DND-41 (cell line): ENCODE measurements at regions not wholly inside any gene's neighbourhood (a gene's known extent, or its start where the extent isn't known, plus 50 kb on each side); places are given as distances from the start of the nearest gene placed in this dataset.

Source experiments
- ATAC-seq: fragments of 200-7000 bp; cut with Tn5 transposase; 3 replicates; pipeline ENCODE4 v1.9.1; 2021; ENCODE audit warnings: low read depth; ENCODE audit not compliant: insufficient read depth
- DNase-seq: peaks from one replicate; pipeline ENCODE4 v3.0.0-alpha.2; 2020
- H2AFZ ChIP-seq: 2 replicates; pipeline ENCODE4 v1.6.0; 2012; ENCODE audit warnings: low read depth, low read length
- H3K27ac ChIP-seq: 2 replicates; pipeline ENCODE4 v1.5.1; 2012; ENCODE audit warnings: low read length, inconsistent platforms
- H3K27me3 ChIP-seq: fragments of 200-600 bp; sonication (generic); 2 replicates; pipeline ENCODE4 v1.6.0; 2012; ENCODE audit warnings: low read length, mild to moderate bottlenecking, inconsistent platforms; ENCODE audit not compliant: insufficient read depth, poor library complexity
- H3K36me3 ChIP-seq: 2 replicates; pipeline ENCODE4 v1.5.1; 2012; ENCODE audit warnings: low read length, inconsistent platforms; ENCODE audit not compliant: insufficient read depth
- H3K4me1 ChIP-seq: 2 replicates; pipeline ENCODE4 v1.5.1; 2012; ENCODE audit warnings: mild to moderate bottlenecking, low read length; ENCODE audit not compliant: insufficient read depth
- H3K4me2 ChIP-seq: 2 replicates; pipeline ENCODE4 v1.6.0; 2012; ENCODE audit warnings: mild to moderate bottlenecking, moderate library complexity, low read length, inconsistent platforms; ENCODE audit not compliant: insufficient read depth
- H3K4me3 ChIP-seq, 2 experiments: fragments of 200-600 bp in 1 of 2; shearing (Covaris generic) in 1 of 2; 2 replicates each; pipeline ENCODE4 v1.5.1; 2012 to 2016; ENCODE audit warnings: inconsistent platforms in 2 of 2, low read length in 2 of 2, mild to moderate bottlenecking in 2 of 2, low read depth in 1 of 2, moderate library complexity in 1 of 2
- H3K79me2 ChIP-seq: 2 replicates; pipeline ENCODE4 v1.6.0; 2012; ENCODE audit warnings: low read length, inconsistent platforms; ENCODE audit not compliant: insufficient read depth
- H3K9ac ChIP-seq: 2 replicates; pipeline ENCODE4 v1.6.0; 2012; ENCODE audit warnings: low read depth, mild to moderate bottlenecking, inconsistent platforms, low read length, moderate library complexity
- H3K9me3 ChIP-seq: 2 replicates; pipeline ENCODE4 v1.5.1; 2012; ENCODE audit warnings: low read length, moderate library complexity, mild to moderate bottlenecking, inconsistent platforms; ENCODE audit not compliant: insufficient read depth, severe bottlenecking
- H4K20me1 ChIP-seq: 2 replicates; pipeline ENCODE4 v1.6.0; 2012; ENCODE audit warnings: low read length; ENCODE audit not compliant: insufficient read depth
- CTCF ChIP-seq: IDR thresholded peaks from 2 replicates; pipeline ENCODE4 v1.5.1; 2012; ENCODE audit warnings: borderline replicate concordance, low read length, moderate library complexity, mild to moderate bottlenecking; ENCODE audit not compliant: poor library complexity, severe bottlenecking; ENCODE audit errors: extremely low read depth
- EZH2 ChIP-seq: IDR thresholded peaks from 3 replicates; pipeline ENCODE4 v1.6.1; 2012; ENCODE audit warnings: borderline replicate concordance, low read depth, mild to moderate bottlenecking, moderate library complexity, low read length, inconsistent platforms; ENCODE audit not compliant: severe bottlenecking

DNA sequence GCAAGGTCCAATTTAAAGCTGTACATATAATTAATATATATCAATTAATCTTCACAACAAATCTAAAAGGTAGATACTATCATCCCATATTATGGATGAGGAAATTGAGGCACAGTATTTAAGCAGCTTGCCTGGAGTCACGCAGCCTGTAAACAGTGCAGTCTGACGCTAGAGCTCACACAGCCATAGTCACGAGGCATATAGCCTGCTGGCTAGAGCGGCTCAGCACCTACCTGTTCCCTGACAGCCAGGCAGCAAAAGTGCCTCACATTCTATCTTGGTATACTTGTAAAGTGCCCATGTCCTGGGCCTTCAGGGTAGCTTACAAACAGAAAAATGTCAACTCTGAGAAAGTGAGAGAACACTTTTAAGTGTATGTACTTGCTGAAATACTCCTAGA lies 222.6 kb upstream of the NEIL3 start:
- TF ChIP-seq CTCF (no peak), EZH2 (no peak)
- no peak overlapping the region for H2AFZ ChIP-seq
- H3K79me2 ChIP-seq, result peaks cover 70% of the 10 kb centered on the region
- no peaks in the 10 kb centered on the region for H3K4me1 ChIP-seq
- no peak overlapping the region for H3K4me2 ChIP-seq
- H3K36me3 ChIP-seq, result peaks cover 3% of the 10 kb centered on the region; the same call in 1 of the 2 replicates
- H3K27ac ChIP-seq, result no peak overlapping the region
- peak; percentile 53; the same call in 2 of the 3 replicates for ATAC-seq
- H4K20me1 ChIP-seq, result no peaks in the 10 kb centered on the region
- H3K27me3 ChIP-seq, result no peaks in the 10 kb centered on the region
- no peak overlapping the region for H3K4me3 ChIP-seq
- H3K9ac ChIP-seq, result no peak overlapping the region
- no peak for DNase-seq
- H3K9me3 ChIP-seq, result no peaks in the 10 kb centered on the region

- ATAC-seq, result no peak
- no peak for DNase-seq
Observed at GRCh38 chr4:177087499-177087898, 222.2 kb upstream of the NEIL3 start.

GRCh38 chr4:177091515-177091914 lies 218.2 kb upstream of the NEIL3 start:
- Histone ChIP-seq H3K9me3 (no peaks in the 10 kb centered on the region), H3K79me2 (peaks cover 68% of the 10 kb centered on the region), H2AFZ (no peak overlapping the region), H3K4me2 (no peak overlapping the region), H4K20me1 (no peaks in the 10 kb centered on the region; the same call in 1 of the 2 replicates), H3K4me1 (no peaks in the 10 kb centered on the region), H3K27me3 (no peaks in the 10 kb centered on the region), H3K27ac (no peak overlapping the region), H3K36me3 (peaks cover 6% of the 10 kb centered on the region; the same call in 1 of the 2 replicates), H3K4me3 (no peak overlapping the region), H3K9ac (no peak overlapping the region)
- TF ChIP-seq EZH2 (no peak), CTCF (no peak)
- no peak for DNase-seq
- no peak for ATAC-seq

More at GRCh38 chr4:177087499-177087898, 222.2 kb upstream of the NEIL3 start:
- Histone ChIP-seq H3K27ac (no peak overlapping the region), H2AFZ (no peak overlapping the region), H3K36me3 (peaks cover 3% of the 10 kb centered on the region; the same call in 1 of the 2 replicates), H3K9ac (no peak overlapping the region), H3K4me2 (no peak overlapping the region), H3K9me3 (no peaks in the 10 kb centered on the region), H3K4me1 (no peaks in the 10 kb centered on the region), H3K27me3 (no peaks in the 10 kb centered on the region), H3K79me2 (peaks cover 66% of the 10 kb centered on the region), H4K20me1 (no peaks in the 10 kb centered on the region), H3K4me3 (no peak overlapping the region)
- no peak for TF ChIP-seq CTCF

GRCh38 chr4:177092807-177093206 lies 216.9 kb upstream of the NEIL3 start:
- Histone ChIP-seq H3K4me2 (no peak overlapping the region), H3K9me3 (no peaks in the 10 kb centered on the region), H3K27ac (no peak overlapping the region), H3K36me3 (peaks cover 10% of the 10 kb centered on the region; the same call in 1 of the 2 replicates), H3K4me3 (no peak overlapping the region), H3K27me3 (no peaks in the 10 kb centered on the region), H3K79me2 (peaks cover 65% of the 10 kb centered on the region), H3K4me1 (no peaks in the 10 kb centered on the region), H3K9ac (no peak overlapping the region), H4K20me1 (no peaks in the 10 kb centered on the region; the same call in 1 of the 2 replicates), H2AFZ (no peak overlapping the region)
- DNase-seq, result no peak
- ATAC-seq, result no peak
- TF ChIP-seq CTCF (no peak), EZH2 (no peak)
